CD4-positive, alpha-beta T cell (primary cell): ENCODE measurements at regions not wholly inside any gene's neighbourhood (a gene's known extent, or its start where the extent isn't known, plus 50 kb on each side); places are given as distances from the start of the nearest gene placed in this dataset.

Source experiments
- ATAC-seq: fragments of 200-7000 bp; cut with Tn5 transposase; one replicate; pipeline ENCODE4 v1.10.0; 2022; ENCODE audit warnings: mild to moderate bottlenecking; ENCODE audit not compliant: poor library complexity
- CTCF ChIA-PET: fragments of 350-600 bp; sonication (Branson Sonifier 250); formaldehyde crosslinking; loops from one replicate; lab custom pipeline; 2021; ENCODE audit warnings: antibody characterized with exemption, inconsistent platforms; lab: Charles Lee
- POLR2A ChIA-PET: fragments of 350-600 bp; sonication (Branson Sonifier 250); formaldehyde crosslinking; loops from one replicate; lab custom pipeline; 2021; ENCODE audit warnings: antibody characterized with exemption, inconsistent platforms; lab: Charles Lee
- DNase-seq, 14 experiments: peaks; one replicate each; pipeline ENCODE4 v3.0.0-alpha.2; 2013 to 2020; ENCODE audit warnings: mixed read lengths in 2 of 14
- H3K27ac ChIP-seq, 2 donors: one replicate each; pipeline versions ENCODE4 v1.5.1 to v1.7.0; 2013; ENCODE audit warnings: low read length in 2 of 2, low read depth in 1 of 2, mild to moderate bottlenecking in 1 of 2
- H3K27me3 ChIP-seq, 2 experiments: 1 replicate in 1 of 2; 2 replicates in 1 of 2; pipeline versions ENCODE4 v1.6.1 to v1.7.0; 2013; ENCODE audit warnings: low read length in 2 of 2, control low read depth in 1 of 2, mild to moderate bottlenecking in 1 of 2, moderate library complexity in 1 of 2; ENCODE audit not compliant: insufficient read depth in 2 of 2, control insufficient read depth in 1 of 2
- H3K36me3 ChIP-seq: one replicate; pipeline ENCODE4 v1.6.1; 2013; ENCODE audit warnings: low read length, control low read depth; ENCODE audit not compliant: insufficient read depth
- H3K4me1 ChIP-seq: one replicate; pipeline ENCODE4 v1.6.1; 2013; ENCODE audit warnings: low read length, control low read depth; ENCODE audit not compliant: insufficient read depth
- H3K4me3 ChIP-seq: one replicate; pipeline ENCODE4 v1.5.1; 2013; ENCODE audit warnings: mild to moderate bottlenecking, low read length, moderate library complexity
- H3K9me3 ChIP-seq, 2 experiments: 1 replicate in 1 of 2; 2 replicates in 1 of 2; pipeline versions ENCODE4 v1.6.1 to v1.7.0; 2013; ENCODE audit warnings: low read length in 2 of 2, mild to moderate bottlenecking in 2 of 2, control low read depth in 1 of 2, moderate library complexity in 1 of 2; ENCODE audit not compliant: control insufficient read depth in 1 of 2, insufficient read depth in 1 of 2
- H3K27ac Mint-ChIP-seq: one replicate; pipeline ENCODE4 v1.8.0; 2020; ENCODE audit warnings: mixed read lengths
- H3K27me3 Mint-ChIP-seq: one replicate; pipeline ENCODE4 v1.8.0; 2021; ENCODE audit warnings: mixed read lengths
- H3K36me3 Mint-ChIP-seq: one replicate; pipeline ENCODE4 v1.8.0; 2021; ENCODE audit warnings: low read depth, mixed read lengths
- H3K4me1 Mint-ChIP-seq: one replicate; pipeline ENCODE4 v1.8.0; 2021; ENCODE audit warnings: low read depth, mixed read lengths
- H3K4me3 Mint-ChIP-seq: one replicate; pipeline ENCODE4 v1.8.0; 2020; ENCODE audit warnings: mild to moderate bottlenecking, mixed read lengths
- H3K9me3 Mint-ChIP-seq: one replicate; pipeline ENCODE4 v1.8.0; 2020; ENCODE audit warnings: mixed read lengths
- CTCF ChIP-seq: fragments of 200-600 bp; IDR thresholded peaks from one replicate; pipeline ENCODE4 v1.8.0; 2022; ENCODE audit warnings: antibody characterized with exemption, mild to moderate bottlenecking
- intact Hi-C, 2 experiments: fragments of 100-400 bp; cut with DNase I in 1 of 2; cut with micrococcal nuclease in 1 of 2; formaldehyde crosslinking; loops; one replicate each; pipeline versions ENCODE4 v1.15.1 to v1.9.0; 2023 to 2025; cut with DNase I, micrococcal nuclease

DNA sequence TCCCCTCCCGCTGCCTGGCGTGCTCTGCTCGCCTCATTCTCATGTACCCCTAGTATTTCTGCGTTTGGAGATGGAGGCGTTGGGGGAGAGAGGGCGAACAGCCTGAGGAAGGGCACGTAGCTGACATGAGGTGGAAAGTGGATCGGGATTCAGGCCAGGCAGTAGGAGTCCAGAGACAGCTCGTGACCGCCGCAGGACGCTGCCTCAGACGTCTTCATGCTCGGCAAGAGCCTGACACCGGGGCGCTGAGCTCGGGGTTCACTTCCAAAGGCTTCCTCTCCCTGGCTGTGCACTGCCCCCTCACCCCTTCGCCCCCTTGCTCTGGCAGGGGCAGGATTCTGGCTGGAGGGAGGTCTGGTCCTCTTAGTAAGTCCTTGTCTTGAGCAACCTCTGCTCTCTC, 374.4 kb upstream of the MKI67 start:
- H3K9me3 ChIP-seq, result peaks cover 0 to 24% of the 10 kb centered on the region in 2 experiments
- H3K9me3 Mint-ChIP-seq, result no peaks in the 10 kb centered on the region
- no peaks in the 10 kb centered on the region for H3K36me3 Mint-ChIP-seq
- no peaks in the 10 kb centered on the region for H3K36me3 ChIP-seq
- peaks cover 5% of the 10 kb centered on the region for H3K27me3 Mint-ChIP-seq
- CTCF ChIA-PET, result no interaction called here
- TF ChIP-seq CTCF, result no peak
- POLR2A ChIA-PET, result no interaction called here
- no peaks in the 10 kb centered on the region for H3K4me1 Mint-ChIP-seq
- no peaks in the 10 kb centered on the region for H3K27me3 ChIP-seq
- no peak overlapping the region for H3K4me3 ChIP-seq
- no peaks in the 10 kb centered on the region for H3K4me1 ChIP-seq
- no peak for DNase-seq
- H3K27ac ChIP-seq, result no peak overlapping the region
- ATAC-seq, result no peak
- intact Hi-C loops, result no loop called here
- no peak overlapping the region for H3K4me3 Mint-ChIP-seq
- no peak overlapping the region for H3K27ac Mint-ChIP-seq

DNA sequence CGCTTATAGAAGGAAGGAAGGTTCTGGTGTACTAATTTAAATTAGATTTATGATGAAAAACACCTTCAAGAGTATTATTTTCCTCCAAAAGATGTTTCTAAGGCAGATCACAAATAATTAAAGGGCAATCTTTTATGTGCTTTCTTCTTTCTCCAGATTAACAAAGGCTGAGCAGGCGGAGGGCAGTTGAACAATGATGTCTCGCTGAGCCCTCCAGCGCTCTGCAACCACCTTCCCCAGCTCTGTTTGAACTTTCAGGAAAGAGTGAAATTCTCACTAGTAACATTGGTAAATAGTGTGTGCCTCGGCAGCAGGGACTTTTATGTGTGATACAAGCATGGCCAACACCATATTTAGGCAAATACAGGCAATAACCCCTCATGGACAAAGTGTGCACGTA, 379.1 kb upstream of the MKI67 start:
- no peak overlapping the region for H3K27ac ChIP-seq
- Mint-ChIP-seq H3K36me3 (no peaks in the 10 kb centered on the region), H3K27me3 (peaks cover 20% of the 10 kb centered on the region), H3K27ac (no peak overlapping the region), H3K9me3 (peaks cover 7% of the 10 kb centered on the region), H3K4me1 (no peaks in the 10 kb centered on the region), H3K4me3 (no peak overlapping the region)
- ChIA-PET CTCF (no interaction called here), POLR2A (no interaction called here)
- H3K4me1 ChIP-seq, result no peaks in the 10 kb centered on the region
- ATAC-seq, result no peak
- no peak for DNase-seq
- intact Hi-C loops, result no loop called here
- no peaks in the 10 kb centered on the region for H3K36me3 ChIP-seq
- H3K4me3 ChIP-seq, result no peak overlapping the region
- H3K27me3 ChIP-seq, result no peaks in the 10 kb centered on the region
- peaks cover 0 to 7% of the 10 kb centered on the region in 2 experiments for H3K9me3 ChIP-seq
- no peak for TF ChIP-seq CTCF

GRCh38 chr10:128506423-128506822, 380.2 kb upstream of the MKI67 start:
- Histone ChIP-seq H3K9me3 (peaks cover 0 to 11% of the 10 kb centered on the region in 2 experiments), H3K27ac (no peak overlapping the region), H3K4me1 (no peaks in the 10 kb centered on the region), H3K36me3 (no peaks in the 10 kb centered on the region), H3K27me3 (no peaks in the 10 kb centered on the region), H3K4me3 (no peak overlapping the region)
- Mint-ChIP-seq H3K27me3 (peaks cover 20% of the 10 kb centered on the region), H3K36me3 (no peaks in the 10 kb centered on the region), H3K4me1 (no peaks in the 10 kb centered on the region), H3K27ac (no peak overlapping the region), H3K9me3 (peaks cover 7% of the 10 kb centered on the region), H3K4me3 (no peak overlapping the region)
- ATAC-seq, result no peak
- ChIA-PET CTCF (no interaction called here), POLR2A (no interaction called here)
- TF ChIP-seq CTCF, result no peak
- DNase-seq, result no peak
- intact Hi-C loops, result no loop called here
